Adrenal gland (tissue), 5 donors: ENCODE measurements at regions not wholly inside any gene's neighbourhood (a gene's known extent, or its start where the extent isn't known, plus 50 kb on each side); places are given as distances from the start of the nearest gene placed in this dataset.

ENCODE experiments used
- CTCF ChIP-seq, 6 experiments: fragments of 450-650 bp in 4 of 6; fragments of 200-600 bp in 2 of 6; sonication (generic) in 1 of 6; IDR thresholded peaks; 1 replicate in 5 of 6; 2 replicates in 1 of 6; pipeline versions ENCODE4 v1.5.1 to v1.8.0; 2016 to 2021; ENCODE audit warnings: antibody characterized with exemption in 6 of 6, mild to moderate bottlenecking in 2 of 6, moderate library complexity in 1 of 6
- POLR2A ChIP-seq, 2 donors: fragments of 450-650 bp; IDR thresholded peaks; one replicate each; pipeline ENCODE4 v1.6.1; 2017; ENCODE audit warnings: antibody characterized with exemption in 2 of 2, mild to moderate bottlenecking in 2 of 2, moderate library complexity in 1 of 2
- donor health status: DM: no; HTN: no; CAD: no.

- TF ChIP-seq CTCF (IDR thresholded peaks at IDR 0.05) = no peak
- no peak for TF ChIP-seq POLR2A (IDR thresholded peaks at IDR 0.05)
Observed at GRCh38 chr5:82991059-82991458, 86.1 kb downstream of the TMEM167A start.
